ENCODE measurements at regions not wholly inside any gene's neighbourhood (a gene's known extent, or its start where the extent isn't known, plus 50 kb on each side); places are given as distances from the start of the nearest gene placed in this dataset.

GRCh38 chr10:28797904-28798371 lies 120.6 kb downstream of the BAMBI start:
- no peak for TF ChIP-seq POLR2A (IDR thresholded peaks at IDR 0.05)
- no peak for TF ChIP-seq EP300 (IDR thresholded peaks at IDR 0.05)
